Activated CD4-positive, CD25-positive, alpha-beta regulatory T cell treated with anti-CD3 and anti-CD28 coated beads, Interleukin-2, amount 50 U/mL, for 72 hours (primary cell): ENCODE measurements at regions not wholly inside any gene's neighbourhood (a gene's known extent, or its start where the extent isn't known, plus 50 kb on each side); places are given as distances from the start of the nearest gene placed in this dataset.

Experiments
- DNase-seq: peaks from one replicate; pipeline ENCODE4 v3.0.0; 2021

DNA sequence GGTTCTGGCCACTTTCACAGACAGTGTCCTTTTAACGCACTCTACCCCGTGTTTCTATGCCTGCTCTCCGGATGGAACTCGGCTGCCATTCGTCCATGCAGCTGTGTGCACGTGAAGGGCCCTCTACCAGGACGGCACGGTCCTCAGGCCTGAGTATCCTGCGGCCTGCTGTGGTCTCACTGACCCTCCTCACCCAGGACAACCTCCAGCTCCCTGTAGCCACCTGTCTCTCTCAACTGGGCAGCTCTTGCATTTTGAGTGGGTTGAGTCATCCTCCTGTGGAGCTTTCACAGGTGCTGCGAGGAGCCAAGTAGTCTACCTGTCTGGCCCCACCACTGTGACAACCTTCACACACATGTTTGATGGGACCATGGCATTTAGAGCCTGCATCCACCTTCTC lies 321.7 kb upstream of the TSHZ3 start:
- no peak for DNase-seq

DNA sequence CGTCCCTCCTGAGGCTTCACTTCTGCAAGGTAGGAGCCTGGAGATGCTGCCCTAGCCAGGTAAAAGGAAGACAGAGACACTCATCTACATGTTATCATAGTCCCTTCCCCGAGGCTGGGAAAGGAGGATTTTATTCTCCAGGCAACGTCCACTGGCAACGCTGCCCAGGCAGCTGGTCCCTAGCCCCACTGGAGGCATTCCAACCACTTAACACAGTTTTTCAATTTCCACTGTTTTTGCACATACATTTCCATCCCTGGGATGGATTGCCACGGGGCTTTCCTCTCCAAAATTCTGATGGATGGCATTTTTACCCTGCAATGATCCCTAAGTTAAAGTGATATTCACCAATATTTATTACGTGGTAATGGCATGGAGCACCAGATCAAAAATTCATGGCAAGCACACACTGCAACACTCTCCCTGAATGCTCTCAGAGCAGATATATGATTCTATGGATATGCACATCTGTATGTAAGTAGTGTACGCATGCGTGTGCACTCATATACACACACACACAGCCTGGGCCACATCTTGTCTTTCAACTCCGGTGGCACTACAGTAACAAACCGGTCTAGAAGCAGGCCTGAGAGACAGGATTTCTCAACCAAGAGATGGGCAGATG lies 322.3 kb upstream of the TSHZ3 start:
- DNase-seq, result no peak

DNA sequence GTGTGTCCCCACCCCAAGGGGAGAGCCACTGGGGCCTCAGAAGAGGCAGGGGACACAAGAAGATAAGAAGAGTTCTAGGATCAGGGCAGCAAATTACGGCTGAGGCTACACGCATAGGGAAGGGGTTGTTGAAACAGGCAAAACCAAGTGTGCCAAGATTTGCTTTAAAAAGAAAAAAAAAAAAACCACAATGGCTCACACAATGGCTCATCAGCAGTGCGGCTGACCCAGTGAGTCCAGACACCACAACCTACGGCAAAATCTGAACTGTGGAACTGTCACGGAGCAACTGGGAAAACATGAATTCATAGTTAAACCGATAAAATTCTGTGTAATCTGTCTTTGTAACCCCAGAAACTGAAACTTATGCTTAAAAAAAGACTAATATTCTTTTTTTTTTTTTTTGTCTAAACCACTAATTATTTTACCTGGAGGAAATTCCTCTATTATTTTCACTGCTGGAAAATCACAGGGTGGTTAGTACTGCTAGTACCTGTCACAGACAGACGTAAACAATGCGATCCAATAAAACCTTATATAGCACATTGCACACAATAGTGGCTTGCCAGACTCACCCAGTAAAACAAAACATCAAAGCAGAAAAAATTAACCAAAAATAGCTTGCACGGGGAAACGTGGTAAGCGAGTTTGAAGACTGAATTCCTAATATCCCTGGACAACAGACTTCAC lies 325.4 kb upstream of the TSHZ3 start:
- no peak for DNase-seq

DNA sequence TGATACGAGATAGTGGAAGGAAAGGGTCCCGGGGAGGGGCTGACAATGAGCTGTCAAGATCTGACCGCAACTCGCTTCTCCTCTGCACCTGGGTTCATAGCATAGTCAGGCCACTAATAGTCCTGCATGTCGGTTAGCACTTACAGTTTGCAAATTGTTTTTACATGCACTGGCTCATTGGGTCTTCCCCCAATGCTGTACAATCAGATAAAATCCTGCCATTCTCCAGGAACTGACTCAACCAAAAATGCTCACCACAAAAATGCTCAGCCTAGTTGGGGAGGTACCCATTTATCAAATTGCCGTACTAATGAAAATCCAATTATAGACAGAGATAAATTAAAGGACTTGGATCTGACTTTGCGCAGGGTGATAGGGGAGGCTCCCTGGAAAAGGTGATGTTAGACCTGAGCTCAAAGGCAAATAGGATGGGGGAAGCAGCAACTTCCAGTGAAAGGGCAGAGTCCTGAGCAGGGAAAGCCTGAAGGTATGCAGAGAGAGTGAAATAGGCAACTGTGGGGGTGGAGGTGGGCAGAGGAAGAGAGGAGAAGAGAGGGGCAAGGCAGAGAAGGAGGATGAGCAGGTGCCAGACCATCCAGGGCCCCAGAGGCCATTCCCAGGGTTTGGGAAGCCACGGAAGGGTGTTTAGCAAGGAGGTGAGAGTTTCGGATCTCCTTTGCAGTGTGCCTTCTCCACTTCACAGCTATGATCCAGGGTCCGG lies 326.1 kb upstream of the TSHZ3 start:
- no peak for DNase-seq

DNA sequence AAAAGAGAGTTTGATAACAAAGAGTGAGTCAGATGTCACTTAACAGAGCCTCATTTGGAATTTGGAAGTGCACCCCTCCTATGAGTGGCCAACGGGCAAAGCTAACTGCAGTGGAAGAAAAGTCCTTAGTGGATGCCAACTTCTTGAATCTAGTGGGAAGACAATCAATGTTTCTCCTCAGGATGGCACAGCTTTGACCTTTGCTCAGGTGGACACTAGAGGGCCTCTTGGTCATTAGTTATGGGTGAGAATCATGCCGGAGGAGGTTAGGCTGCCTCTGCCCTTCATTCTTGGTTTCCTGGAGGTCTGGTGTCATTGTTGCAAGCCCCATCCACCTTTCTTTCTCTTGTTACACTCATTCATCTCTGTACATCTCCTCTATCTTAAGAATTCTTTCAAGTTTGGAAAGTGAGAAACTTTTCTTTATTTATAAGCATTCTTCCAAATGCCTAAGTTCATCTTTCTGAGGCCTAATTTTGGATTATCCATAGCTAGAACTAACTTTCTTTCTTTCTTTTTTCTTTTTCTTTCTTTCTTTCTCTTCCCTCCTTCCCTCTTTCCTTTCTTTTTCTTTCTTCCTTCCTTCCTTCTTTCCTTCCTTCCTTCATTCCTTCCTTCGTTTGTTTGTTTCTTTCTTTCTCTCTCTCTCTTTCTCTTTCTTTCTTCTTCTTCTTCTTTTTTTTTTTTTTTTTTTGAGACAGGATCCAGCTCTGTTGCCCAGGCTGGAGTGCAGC lies 327.2 kb upstream of the TSHZ3 start:
- no peak for DNase-seq

DNA sequence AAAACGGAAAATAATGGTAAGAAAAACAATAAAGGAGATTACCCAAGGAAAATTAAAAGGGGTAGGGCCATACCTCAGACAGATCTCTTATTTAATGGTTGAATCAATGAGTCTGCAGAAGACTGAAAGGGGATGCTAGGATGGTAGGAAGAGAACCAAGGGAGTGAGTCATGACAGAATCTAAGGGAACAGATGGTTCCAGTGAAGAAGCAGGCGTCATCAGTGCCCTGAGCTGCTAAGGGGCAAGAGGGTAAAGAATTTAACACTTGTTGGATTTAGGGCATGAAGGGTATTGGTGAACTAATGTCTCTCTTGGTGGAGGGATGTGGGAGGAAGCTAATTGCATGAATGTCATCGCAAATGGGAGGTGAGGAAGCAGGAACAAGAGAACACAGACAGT lies 329.2 kb upstream of the TSHZ3 start:
- no peak for DNase-seq

DNA sequence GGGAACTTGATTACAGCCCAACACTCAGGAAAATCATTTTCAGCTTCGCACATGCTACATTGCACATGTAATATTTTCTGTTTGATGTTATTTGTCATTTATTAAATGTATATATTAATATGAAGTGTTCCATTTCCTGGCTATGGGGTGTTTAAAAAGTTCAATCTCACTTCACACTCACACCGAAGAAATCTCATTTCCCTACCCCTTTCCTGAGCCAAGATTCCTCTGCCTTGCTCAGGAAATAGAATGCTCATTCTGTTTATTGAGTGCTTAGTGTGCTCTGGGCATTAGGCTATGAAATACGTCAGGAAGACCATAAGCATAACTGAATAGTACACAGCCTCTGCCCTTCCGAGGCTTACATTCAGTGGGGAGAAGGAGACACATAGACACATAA lies 331.9 kb upstream of the TSHZ3 start:
- no peak for DNase-seq

DNA sequence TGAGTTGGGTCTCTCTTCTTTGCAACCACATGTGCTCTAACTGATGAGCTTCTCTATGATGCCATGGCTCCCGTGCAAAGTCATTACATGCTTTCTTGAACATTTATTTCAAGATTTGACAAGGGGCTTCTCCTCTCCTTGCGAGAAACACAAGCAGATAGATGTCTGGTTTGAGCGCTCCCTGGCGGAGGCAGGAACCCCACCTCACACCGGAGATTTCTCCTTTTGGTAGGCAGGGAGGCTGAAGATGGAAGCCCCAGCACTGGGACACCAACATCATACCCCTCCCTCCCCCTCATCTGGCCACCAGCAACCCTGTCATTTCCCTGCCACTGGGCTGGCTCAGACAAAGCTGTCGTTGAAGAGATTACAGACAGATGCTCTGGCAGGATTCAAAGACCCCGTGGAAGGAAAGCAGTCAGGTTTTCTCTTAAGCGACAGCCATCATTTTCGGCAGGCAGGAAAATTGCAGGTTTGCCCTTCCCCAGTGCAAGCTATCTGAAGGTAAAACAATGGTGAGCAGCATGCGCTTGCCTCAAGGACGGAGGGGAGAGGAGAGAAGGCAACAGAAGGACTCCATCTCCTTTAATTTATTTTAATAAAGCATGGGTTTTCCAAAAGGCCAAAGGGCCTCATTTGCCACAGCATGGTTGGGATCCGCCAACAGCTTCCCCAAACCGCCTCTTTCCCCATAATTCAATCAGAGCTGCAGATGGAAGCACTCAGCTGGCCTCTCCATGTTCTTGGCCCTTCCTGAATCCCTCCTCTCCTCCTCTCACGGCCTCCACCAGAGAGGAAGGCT lies 344.1 kb upstream of the TSHZ3 start:
- no peak for DNase-seq

DNA sequence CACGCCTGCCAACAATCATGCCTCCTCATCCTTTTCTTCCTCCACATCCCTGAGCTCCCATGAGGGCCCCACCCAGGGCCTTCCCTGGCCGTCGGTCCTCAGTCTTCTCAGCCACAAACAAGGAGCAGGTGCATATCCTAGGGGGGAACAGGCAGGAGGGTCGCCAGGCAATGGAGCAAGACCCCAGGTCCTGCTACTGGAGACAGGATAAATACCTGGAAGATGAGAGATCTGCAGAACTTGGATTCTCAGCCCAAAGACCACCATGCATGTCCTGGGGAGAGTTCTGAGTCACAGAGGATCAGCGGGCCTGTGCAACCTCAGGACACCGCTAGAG lies 344.7 kb upstream of the TSHZ3 start:
- DNase-seq, result no peak

DNA sequence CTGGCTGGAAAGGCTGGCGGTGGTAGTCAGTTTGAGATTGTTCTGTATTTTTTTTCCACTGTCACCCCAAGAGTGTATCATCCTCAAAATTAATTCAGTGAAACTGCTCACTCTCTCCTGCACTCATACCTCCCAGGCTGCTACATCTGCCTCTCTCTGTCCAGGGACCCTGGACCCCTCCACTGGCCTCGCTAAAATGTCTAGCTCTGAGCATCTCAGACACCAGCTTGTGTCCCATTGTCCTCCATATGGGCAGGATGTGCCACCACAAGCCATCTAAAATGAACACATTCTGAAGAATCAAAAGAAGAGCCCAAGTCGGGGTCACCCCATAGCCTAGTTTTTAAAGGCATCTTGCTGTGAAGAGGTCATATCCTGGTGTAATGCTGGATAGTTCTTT lies 345.5 kb upstream of the TSHZ3 start:
- DNase-seq, result no peak

DNA sequence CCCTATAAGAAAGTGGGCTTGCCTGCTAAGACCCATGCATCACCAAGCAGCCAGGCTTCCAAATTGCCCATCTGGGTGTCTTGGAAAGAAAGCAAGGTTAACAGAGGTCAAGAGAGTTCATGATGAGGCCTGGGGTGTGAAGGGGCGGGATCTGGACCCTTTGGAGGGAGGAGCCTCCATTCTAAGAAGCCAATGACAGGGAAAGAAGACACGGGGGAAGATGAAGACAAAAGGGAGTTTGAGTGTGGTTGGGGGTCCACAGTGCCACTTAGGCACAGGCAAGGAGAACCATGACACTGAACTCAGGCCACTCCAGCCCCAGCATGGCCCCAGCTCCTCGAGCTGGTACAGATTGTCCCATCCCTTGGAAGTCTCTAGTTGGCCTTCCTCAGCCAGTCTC lies 350.2 kb upstream of the TSHZ3 start:
- no peak for DNase-seq

DNA sequence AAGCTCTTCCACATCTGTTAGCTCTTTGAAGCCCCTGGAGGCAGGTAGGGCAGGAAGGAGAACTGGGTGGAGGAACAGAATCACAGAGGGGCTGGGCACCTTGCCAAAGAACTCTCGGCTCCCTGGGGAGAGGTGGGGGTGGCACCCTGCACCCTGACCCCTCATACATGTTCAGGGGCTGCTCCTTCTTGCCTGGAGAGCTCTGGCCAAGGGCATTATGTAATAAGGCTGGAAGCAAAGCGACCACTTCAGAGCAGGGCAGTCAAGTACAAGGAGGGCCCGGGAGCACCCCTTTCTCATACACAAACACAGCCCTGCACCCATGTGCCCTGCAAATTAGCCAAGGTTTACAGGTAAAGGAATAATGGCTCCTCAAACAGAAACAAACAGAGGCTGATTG lies 351.9 kb upstream of the TSHZ3 start:
- DNase-seq, result no peak

DNA sequence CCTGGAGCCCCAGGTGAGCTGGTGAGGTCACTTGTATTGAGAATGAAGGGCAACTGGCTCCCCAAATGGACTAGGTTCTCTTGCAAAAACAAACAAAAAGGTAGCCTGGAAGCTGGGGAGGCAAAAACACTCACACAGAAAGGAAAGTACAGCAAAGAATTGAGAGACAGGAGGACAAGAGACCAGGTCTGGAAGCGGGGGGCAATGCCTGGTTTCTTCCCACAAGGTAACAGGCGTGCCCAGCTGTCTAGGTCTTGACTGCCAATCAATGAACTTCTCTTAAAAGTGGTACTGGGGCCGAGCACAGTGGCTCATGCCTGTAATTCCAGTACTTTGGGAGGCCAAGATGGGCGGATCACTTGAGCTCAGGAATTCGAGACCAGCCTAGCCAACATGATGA lies 356.4 kb upstream of the TSHZ3 start:
- DNase-seq, result no peak

DNA sequence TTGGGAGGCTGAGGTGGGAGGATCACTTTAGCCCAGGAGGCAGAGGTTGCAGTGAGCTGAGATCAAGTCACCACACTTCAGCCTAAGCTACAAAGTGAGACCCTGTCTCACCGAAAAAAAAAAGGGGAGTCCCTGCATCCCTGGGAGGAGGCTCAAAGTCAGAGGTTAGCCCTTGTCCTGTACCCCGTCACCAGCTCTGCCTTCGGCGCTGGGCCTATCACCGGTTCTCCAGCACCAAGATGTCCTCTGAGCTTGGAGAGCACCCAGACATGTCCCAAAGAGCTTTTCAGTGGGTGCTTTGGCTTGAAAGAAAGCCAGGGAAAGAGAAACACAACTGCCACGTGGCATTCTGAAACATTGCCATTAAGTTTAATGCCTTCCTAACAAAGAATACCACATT lies 356.9 kb upstream of the TSHZ3 start:
- DNase-seq, result no peak

DNA sequence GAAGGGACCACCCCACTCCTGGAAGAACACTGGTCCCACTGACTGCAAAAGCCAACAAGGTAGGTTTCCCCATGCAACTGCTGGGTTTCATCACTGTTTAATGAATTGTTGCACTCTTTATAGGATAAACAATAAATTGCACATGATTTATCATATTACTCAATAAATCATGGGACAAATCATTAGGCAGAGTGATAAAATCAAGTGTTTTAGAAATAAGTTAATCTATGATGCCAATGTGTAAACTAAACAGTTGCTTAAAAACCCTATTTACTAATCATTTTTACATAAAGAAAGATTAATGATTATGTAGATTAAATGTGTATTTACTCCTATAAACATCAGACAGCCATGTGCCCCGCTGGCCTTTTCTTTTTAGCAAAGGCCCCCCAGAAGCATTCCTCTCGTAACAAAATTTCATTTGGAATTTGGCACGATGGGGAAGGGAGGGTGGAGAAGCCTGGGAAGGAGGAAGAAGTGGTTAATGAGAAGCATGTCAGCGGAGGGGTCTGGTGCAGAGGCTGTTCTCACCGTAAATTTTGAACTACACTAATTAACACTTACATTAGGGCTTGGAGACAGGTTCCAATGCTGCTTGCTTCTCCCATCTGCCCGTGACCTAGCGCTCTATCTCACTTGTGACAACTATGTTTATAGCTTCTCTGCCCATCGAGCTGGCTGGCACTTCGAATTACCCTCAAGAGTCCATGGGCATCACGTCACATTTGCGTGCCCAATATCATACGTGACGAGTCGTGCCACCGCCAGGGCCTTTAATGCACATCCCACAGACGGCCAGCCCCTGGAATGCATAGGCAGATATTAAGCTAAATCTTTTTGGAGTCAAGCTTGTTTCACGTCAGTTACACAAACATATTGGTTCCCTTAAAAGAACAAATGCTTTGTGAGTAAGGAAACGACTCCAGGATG lies 357.7 kb upstream of the TSHZ3 start:
- no peak for DNase-seq

DNA sequence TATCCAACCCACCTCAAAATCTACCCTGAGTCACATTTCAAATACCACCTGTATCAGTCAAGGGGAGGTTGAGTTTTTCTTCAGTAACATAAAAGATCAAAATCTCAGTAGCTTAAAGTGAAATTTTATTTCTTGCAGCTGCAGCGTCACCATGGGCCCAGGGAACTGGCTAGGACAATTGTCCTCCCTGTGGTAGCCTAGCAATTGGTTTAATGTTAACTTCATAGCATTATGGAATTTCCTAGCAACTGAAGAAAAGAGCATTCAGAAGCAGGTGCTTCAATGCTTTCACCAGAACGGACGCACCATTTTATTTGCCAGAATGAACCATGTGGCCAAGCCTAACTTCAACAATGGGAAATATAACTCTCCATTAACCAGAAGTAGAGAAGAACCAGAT lies 359.3 kb upstream of the TSHZ3 start:
- DNase-seq, result no peak

DNA sequence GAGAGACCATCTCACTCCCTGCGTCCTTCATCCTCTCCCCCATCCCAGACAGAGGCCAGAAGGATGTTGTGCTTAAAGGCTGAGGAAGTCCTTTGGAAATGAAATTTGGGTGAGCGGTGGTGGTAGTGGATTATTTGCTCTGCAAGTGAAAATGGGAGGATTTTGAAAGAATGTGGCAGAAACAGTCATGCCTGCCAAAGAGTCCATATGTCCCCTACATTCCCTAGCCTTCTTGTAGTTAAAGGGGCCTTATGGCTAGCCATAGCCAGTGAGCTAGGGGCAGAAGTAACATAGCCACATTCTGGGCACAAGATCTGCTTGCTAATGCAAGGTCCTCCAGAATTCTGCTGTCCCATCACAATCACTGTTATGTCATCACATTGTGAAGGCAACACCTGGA lies 360.2 kb upstream of the TSHZ3 start:
- no peak for DNase-seq

DNA sequence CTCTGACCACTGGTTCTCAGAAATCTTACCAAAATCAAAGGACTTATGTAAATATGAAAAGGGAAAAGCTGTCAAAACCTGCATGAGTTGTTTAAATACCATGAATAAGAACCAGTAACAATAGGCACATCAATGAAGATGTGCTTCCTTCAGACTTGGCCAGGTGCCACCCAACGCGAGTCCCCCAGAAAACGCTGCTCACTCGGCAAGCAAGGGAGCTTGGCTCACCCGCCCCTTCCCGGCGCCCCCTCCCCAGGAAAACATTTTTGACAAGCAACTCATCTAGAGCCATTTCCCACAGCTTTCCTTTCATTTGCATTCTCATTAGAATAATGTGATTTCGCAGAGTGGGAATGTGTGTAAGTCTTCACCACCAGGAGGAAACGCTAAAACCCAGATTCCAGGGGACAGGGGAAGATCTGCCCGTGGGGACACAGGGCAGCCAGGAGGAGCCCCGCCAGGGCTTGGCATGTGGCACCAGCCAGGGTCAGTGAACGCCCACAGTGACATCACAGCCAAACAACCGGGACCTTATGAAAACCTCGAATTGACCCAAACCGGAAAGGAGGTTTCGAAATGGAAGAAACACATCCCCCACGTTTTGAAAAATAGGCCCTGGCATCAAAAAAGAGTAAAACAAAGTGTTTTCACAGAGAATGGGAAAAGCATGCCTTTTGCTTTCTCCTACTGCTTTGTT lies 366.2 kb upstream of the TSHZ3 start:
- no peak for DNase-seq

DNA sequence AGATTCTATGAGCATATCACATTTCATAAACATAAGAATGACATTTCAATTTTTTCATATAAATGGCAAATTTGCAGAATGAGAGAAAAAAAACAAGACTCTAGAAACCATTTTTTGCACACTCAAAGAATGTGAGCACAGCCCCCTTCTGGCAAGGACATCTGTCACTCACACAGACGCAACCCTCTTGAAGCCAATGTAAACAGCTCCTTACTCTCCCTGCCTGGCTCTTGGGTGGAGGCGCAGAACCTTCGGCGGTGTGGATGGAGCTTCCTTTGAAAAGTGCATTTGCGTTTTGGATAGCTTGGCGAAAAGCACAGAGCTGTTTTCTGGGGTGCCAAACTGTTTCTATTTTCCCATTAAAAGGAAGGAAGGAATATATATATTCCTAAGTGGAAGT lies 367.6 kb upstream of the TSHZ3 start:
- DNase-seq, result no peak

DNA sequence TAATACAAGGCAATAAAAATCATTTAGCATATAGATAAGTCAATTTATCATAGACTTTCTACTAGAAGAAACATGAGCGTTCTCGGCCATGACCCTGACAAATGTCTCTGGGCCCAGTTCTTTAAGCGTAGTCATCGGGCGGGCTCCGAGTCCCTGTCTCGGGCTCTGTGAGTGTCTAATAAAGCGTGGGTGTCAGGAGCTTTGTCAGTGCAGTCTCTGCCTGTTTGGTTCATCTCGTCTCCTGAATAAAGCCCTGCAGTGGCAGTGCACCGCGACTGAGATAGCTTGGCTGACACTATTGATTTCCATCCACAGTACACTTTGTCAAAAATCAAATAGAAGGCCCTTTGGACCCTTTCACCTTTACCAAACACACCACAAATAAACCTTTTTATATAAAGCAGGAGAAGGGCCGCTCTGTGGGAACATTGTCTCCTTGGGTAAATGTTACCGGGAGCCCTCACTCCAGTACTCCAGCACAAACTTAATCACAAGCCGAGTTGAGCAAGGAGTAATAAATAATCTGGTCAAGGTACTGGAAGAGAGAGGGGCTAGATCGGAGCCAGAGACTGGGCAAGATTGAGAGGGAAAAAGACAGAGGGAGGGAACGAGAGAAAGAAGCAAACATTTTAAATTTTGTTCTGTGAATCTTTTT lies 368.2 kb upstream of the TSHZ3 start:
- DNase-seq, result no peak

DNA sequence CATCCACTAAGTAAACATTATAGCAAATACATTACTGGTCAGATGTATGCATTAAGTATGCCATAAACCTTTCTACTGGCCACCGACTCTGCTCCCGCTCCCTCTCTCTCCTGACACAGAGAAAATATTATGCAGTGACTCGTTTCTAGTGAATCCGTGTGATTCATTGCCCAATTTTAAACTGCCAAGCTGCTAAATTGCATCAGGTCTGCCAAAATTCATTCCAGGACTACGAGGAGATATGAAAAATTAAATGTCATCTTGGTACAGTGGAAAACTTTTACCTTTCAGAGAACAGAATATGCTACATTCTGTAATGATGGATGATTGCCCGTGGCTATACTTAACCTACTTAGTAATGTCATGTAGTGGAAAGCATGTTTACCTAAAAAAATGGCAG lies 368.8 kb upstream of the TSHZ3 start:
- no peak for DNase-seq
